HepG2 (cell line): ENCODE measurements at regions not wholly inside any gene's neighbourhood (a gene's known extent, or its start where the extent isn't known, plus 50 kb on each side); places are given as distances from the start of the nearest gene placed in this dataset.

Experiments used
- ATAC-seq: fragments of 200-7000 bp; cut with Tn5 transposase; 3 replicates; pipeline ENCODE4 v1.9.1; 2020; ENCODE audit warnings: mild to moderate bottlenecking, moderate library complexity
- BruUV-seq: library from RNA; stranded (reverse); fragments of 400-500 nt; replicated peaks from 2 replicates; lab custom pipeline; 2021; lab: Mats Ljungman, UMichigan
- CTCF ChIA-PET: fragments of 300-600 bp; formaldehyde crosslinking; extraction: SDS; loops from one replicate; lab custom pipeline; 2021; ENCODE audit warnings: low total read pairs, inconsistent platforms, low intra/inter-chr PET ratio; lab: Yijun Ruan, JAX
- POLR2A ChIA-PET: fragments of 350-600 bp; sonication (Branson Sonifier 250); formaldehyde crosslinking; loops from one replicate; lab custom pipeline; 2020; ENCODE audit warnings: antibody characterized with exemption, inconsistent platforms; lab: Yijun Ruan, JAX
- DNase-seq: peaks from one replicate; pipeline ENCODE4 v3.0.0-alpha.2; 2015; ENCODE audit warnings: low spot score
- FAIRE-seq: peaks from 3 replicates; lab custom pipeline; 2011; peaks lifted over from hg19 to GRCh38; lab: Jason Lieb, UNC
- H2AFZ ChIP-seq: one replicate; pipeline ENCODE4 v1.6.1; 2011; ENCODE audit warnings: low read length, inconsistent platforms
- H3K27ac ChIP-seq: fragments of 300-600 bp; 3 replicates; pipeline ENCODE4 v1.8.0; 2011; ENCODE audit warnings: mixed run types, mild to moderate bottlenecking, mixed read lengths, low read length, inconsistent platforms; ENCODE audit not compliant: insufficient read depth; ENCODE audit errors: extremely low read length
- H3K27me3 ChIP-seq, 2 experiments: fragments of 200-600 bp in 1 of 2; 2 replicates in 1 of 2; 3 replicates in 1 of 2; pipeline versions ENCODE4 v1.6.0 to v1.8.0; 2011; ENCODE audit warnings: low read length in 2 of 2, mild to moderate bottlenecking in 2 of 2, moderate library complexity in 2 of 2, inconsistent platforms in 1 of 2; ENCODE audit not compliant: insufficient read depth in 2 of 2, control insufficient read depth in 1 of 2
- H3K36me3 ChIP-seq, 2 experiments: fragments of 200-600 bp in 1 of 2; replicated peaks in 1 of 2; 2 replicates in 1 of 2; 3 replicates in 1 of 2; pipeline versions ENCODE4 v1.5.1 to v1.8.0; 2011; ENCODE audit warnings: low read length in 2 of 2, inconsistent platforms in 1 of 2; ENCODE audit not compliant: insufficient read depth in 2 of 2, control insufficient read depth in 1 of 2
- H3K4me1 ChIP-seq: 2 replicates; pipeline ENCODE4 v1.5.1; 2012; ENCODE audit warnings: low read length, inconsistent platforms; ENCODE audit not compliant: insufficient read depth
- H3K4me2 ChIP-seq: 2 replicates; pipeline ENCODE4 v1.6.0; 2011; ENCODE audit warnings: low read depth, low read length, inconsistent platforms
- H3K4me3 ChIP-seq, 3 experiments: fragments of 200-600 bp in 1 of 3; sonication (generic), shearing (Covaris generic) in 1 of 3; replicated peaks in 1 of 3; 2 replicates each; pipeline ENCODE4 v1.5.1; 2011 to 2016; ENCODE audit warnings: low read length in 3 of 3, inconsistent platforms in 2 of 3, low read depth in 2 of 3, mild to moderate bottlenecking in 2 of 3, control low read depth in 1 of 3, mixed read lengths in 1 of 3; ENCODE audit not compliant: insufficient read depth in 1 of 3
- H3K79me2 ChIP-seq: one replicate; pipeline ENCODE4 v1.6.1; 2011; ENCODE audit warnings: low read length, inconsistent platforms; ENCODE audit not compliant: insufficient read depth
- H3K9ac ChIP-seq: 2 replicates; pipeline ENCODE4 v1.6.0; 2011; ENCODE audit warnings: mild to moderate bottlenecking, low read depth, low read length, inconsistent platforms; ENCODE audit not compliant: insufficient read depth
- H3K9me3 ChIP-seq: 2 replicates; pipeline ENCODE4 v1.5.1; 2012; ENCODE audit warnings: mild to moderate bottlenecking, low read length
- H4K20me1 ChIP-seq: 2 replicates; pipeline ENCODE4 v1.6.0; 2011; ENCODE audit warnings: inconsistent platforms, mild to moderate bottlenecking, low read length, moderate library complexity; ENCODE audit not compliant: insufficient read depth
- ARID3A ChIP-seq: IDR thresholded peaks from 2 replicates; pipeline ENCODE4 v1.6.1; 2012; ENCODE audit warnings: low read depth, low read length, improper control_type of control experiment
- FOXC1 ChIP-seq: sonication (generic); formaldehyde crosslinking; IDR thresholded peaks from 2 replicates; pipeline ENCODE4 v1.8.0; 2022; ENCODE audit warnings: mild to moderate bottlenecking, missing genetic modification reagents, borderline replicate concordance
- FOXO1 ChIP-seq: sonication (generic); formaldehyde crosslinking; IDR thresholded peaks from 2 replicates; pipeline ENCODE4 v1.4.0; 2020; ENCODE audit warnings: missing genetic modification reagents
- GPBP1L1 ChIP-seq: sonication (generic); formaldehyde crosslinking; IDR thresholded peaks from 2 replicates; pipeline ENCODE4 v1.5.0; 2020; ENCODE audit warnings: mild to moderate bottlenecking, missing genetic modification reagents
- HHEX ChIP-seq: IDR thresholded peaks from 2 replicates; pipeline ENCODE4 v1.6.1; 2016; ENCODE audit warnings: control low read depth
- KAT7 ChIP-seq: IDR thresholded peaks from 2 replicates; pipeline ENCODE4 v1.6.1; 2018; ENCODE audit warnings: borderline replicate concordance, missing compliant biosample characterization
- KLF15 ChIP-seq: sonication (generic); formaldehyde crosslinking; IDR thresholded peaks from 2 replicates; pipeline ENCODE4 v1.8.1; 2023; ENCODE audit warnings: borderline replicate concordance, mild to moderate bottlenecking, inconsistent platforms, missing genetic modification reagents, mixed read lengths
- NFIB ChIP-seq: sonication (generic); formaldehyde crosslinking; IDR thresholded peaks from 2 replicates; pipeline ENCODE4 v1.9.0; 2021; ENCODE audit warnings: missing genetic modification reagents, mild to moderate bottlenecking, borderline replicate concordance
- NFKBIZ ChIP-seq: IDR thresholded peaks from 2 replicates; pipeline ENCODE4 v1.6.1; 2018; ENCODE audit warnings: missing genetic modification reagents, missing compliant biosample characterization
- RNF2 ChIP-seq: fragments of 450-650 bp; conservative IDR thresholded peaks from 2 replicates; pipeline ENCODE4 v1.6.1; 2016; ENCODE audit warnings: low read depth
- ZC3H4 ChIP-seq: sonication (generic); formaldehyde crosslinking; IDR thresholded peaks from 2 replicates; pipeline ENCODE4 v1.4.0; 2020; ENCODE audit warnings: missing genetic modification reagents, borderline replicate concordance
- ZFAT ChIP-seq: sonication (generic); formaldehyde crosslinking; conservative IDR thresholded peaks from 2 replicates; pipeline ENCODE4 v1.8.1; 2023; ENCODE audit warnings: missing genetic modification reagents, inconsistent platforms
- ZHX2 ChIP-seq, 2 experiments: sonication (generic) in 1 of 2; formaldehyde crosslinking in 1 of 2; IDR thresholded peaks; 2 replicates each; pipeline versions ENCODE4 v1.6.1 to v1.9.0; 2014 to 2022; ENCODE audit warnings: antibody characterized with exemption in 1 of 2, borderline replicate concordance in 1 of 2, inconsistent platforms in 1 of 2, low read depth in 1 of 2, missing genetic modification reagents in 1 of 2
- ZNF543 ChIP-seq: sonication (generic); formaldehyde crosslinking; IDR thresholded peaks from 2 replicates; pipeline ENCODE4 v1.4.0; 2020; ENCODE audit warnings: mild to moderate bottlenecking, missing genetic modification reagents
- ZNF800 ChIP-seq: sonication (generic); formaldehyde crosslinking; IDR thresholded peaks from 2 replicates; pipeline ENCODE4 v1.4.0; 2020; ENCODE audit warnings: missing genetic modification reagents
- WGBS: methylation state at CpG from one replicate; pipeline ENCODE4 v1.1.6; 2017; ENCODE audit warnings: low lambda C conversion rate; 5-methylcytosine and 5-hydroxymethylcytosine counted together
- in situ Hi-C: cut with HindIII; loops from 2 replicates; pipeline ENCODE4 v1.10.0; 2017; ENCODE audit warnings: low pct_unique_long_range_greater_than_20kb; ENCODE audit not compliant: extremely low pct_ligation_motif_present
- intact Hi-C: fragments of 100-400 bp; cut with micrococcal nuclease; formaldehyde crosslinking; loops from one replicate; pipeline ENCODE4 v1.10.0; 2022; ENCODE audit not compliant: unreplicated experiment

GRCh38 chr1:59007429-59007819, 223.6 kb upstream of the JUN start:
- Histone ChIP-seq H2AFZ (no peak overlapping the region), H3K4me3 (no peak overlapping the region), H3K4me2 (no peak overlapping the region), H3K36me3 (no peaks in the 10 kb centered on the region), H3K9me3 (no peaks in the 10 kb centered on the region), H3K27me3 (peaks cover 0 to 1% of the 10 kb centered on the region in 2 experiments; a peak in 1 of 5 replicates), H3K27ac (no peak overlapping the region), H3K79me2 (no peaks in the 10 kb centered on the region), H4K20me1 (no peaks in the 10 kb centered on the region), H3K9ac (no peak overlapping the region), H3K4me1 (no peaks in the 10 kb centered on the region)
- no TSS peak for BruUV-seq
- ATAC-seq (no peak), FAIRE-seq (no peak), DNase-seq (no peak)
- intact Hi-C loops (no loop called here), in situ Hi-C loops (no loop called here)
- CTCF ChIA-PET, result no interaction called here
- POLR2A ChIA-PET, result no interaction called here
- WGBS, result 59% methylated on average over 3 of the region's 3 CpGs
- no peak for TF ChIP-seq GPBP1L1 (CRISPR knock-in tag)
- no peak for TF ChIP-seq NFIB (CRISPR knock-in tag)
- no peak for TF ChIP-seq ZNF543 (CRISPR knock-in tag)
- TF ChIP-seq HHEX, result no peak
- no peak for TF ChIP-seq ZNF800
- no peak for TF ChIP-seq KAT7 (CRISPR knock-in tag)
- TF ChIP-seq RNF2, result no peak
- no peak for TF ChIP-seq ZFAT (CRISPR knock-in tag)
- TF ChIP-seq NFKBIZ (CRISPR knock-in tag), result no peak
- no peak for TF ChIP-seq ZHX2 (IDR thresholded peaks at IDR 0.05; ENCODE audit: low read depth)
- no peak for TF ChIP-seq ZHX2 (CRISPR knock-in tag; IDR thresholded peaks at IDR 0.05; ENCODE audit: borderline replicate concordance)
- TF ChIP-seq ARID3A, result no peak
- TF ChIP-seq KLF15, result no peak
- TF ChIP-seq FOXO1, result no peak
- TF ChIP-seq ZC3H4 (CRISPR knock-in tag), result no peak
- TF ChIP-seq FOXC1 (CRISPR knock-in tag), result no peak
